Gastroesophageal sphincter (tissue), 3 donors: ENCODE measurements at regions not wholly inside any gene's neighbourhood (a gene's known extent, or its start where the extent isn't known, plus 50 kb on each side); places are given as distances from the start of the nearest gene placed in this dataset.

Source experiments
- POLR2A ChIP-seq, 2 donors: fragments of 450-650 bp; IDR thresholded peaks; one replicate each; pipeline ENCODE4 v1.6.1; 2017; ENCODE audit warnings: antibody characterized with exemption in 2 of 2, mild to moderate bottlenecking in 2 of 2, moderate library complexity in 1 of 2
- POLR2AphosphoS5 ChIP-seq: sonication (generic); formaldehyde crosslinking; IDR thresholded peaks from one replicate; pipeline ENCODE4 v1.6.1; 2017; ENCODE audit warnings: antibody characterized with exemption
- TF ChIP-seq, protein P1 (sequence below), 4 experiments: fragments of 200-600 bp in 2 of 4; fragments of 450-650 bp in 2 of 4; sonication (generic) in 1 of 4; IDR thresholded peaks; one replicate each; pipeline ENCODE4 v1.5.1; 2017 to 2019; ENCODE audit warnings: antibody characterized with exemption in 4 of 4, mild to moderate bottlenecking in 2 of 4, moderate library complexity in 2 of 4

DNA sequence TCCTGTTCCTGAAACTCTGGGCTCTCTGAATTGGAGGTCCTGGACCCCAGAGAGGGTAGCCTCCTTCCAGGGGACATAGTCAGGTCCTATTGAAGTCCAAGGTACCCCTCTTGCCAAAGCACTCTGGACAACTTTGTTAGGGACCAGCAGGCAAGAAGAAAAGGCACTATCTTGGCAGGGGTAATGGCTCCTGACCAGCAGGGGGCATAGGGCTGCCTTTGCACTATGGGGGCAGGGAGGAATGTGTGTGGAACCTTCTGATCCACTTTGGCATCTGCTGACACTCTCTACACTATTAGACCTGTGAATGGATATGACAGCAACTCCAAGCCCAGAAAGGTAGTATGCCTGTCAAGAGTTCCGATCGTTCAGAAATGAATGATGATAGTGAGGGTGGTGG, 179.0 kb upstream of the CD180 start:
- TF ChIP-seq, protein P1, sequence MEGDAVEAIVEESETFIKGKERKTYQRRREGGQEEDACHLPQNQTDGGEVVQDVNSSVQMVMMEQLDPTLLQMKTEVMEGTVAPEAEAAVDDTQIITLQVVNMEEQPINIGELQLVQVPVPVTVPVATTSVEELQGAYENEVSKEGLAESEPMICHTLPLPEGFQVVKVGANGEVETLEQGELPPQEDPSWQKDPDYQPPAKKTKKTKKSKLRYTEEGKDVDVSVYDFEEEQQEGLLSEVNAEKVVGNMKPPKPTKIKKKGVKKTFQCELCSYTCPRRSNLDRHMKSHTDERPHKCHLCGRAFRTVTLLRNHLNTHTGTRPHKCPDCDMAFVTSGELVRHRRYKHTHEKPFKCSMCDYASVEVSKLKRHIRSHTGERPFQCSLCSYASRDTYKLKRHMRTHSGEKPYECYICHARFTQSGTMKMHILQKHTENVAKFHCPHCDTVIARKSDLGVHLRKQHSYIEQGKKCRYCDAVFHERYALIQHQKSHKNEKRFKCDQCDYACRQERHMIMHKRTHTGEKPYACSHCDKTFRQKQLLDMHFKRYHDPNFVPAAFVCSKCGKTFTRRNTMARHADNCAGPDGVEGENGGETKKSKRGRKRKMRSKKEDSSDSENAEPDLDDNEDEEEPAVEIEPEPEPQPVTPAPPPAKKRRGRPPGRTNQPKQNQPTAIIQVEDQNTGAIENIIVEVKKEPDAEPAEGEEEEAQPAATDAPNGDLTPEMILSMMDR (IDR thresholded peaks at IDR 0.05): no peak
- TF ChIP-seq POLR2A (IDR thresholded peaks at IDR 0.05) (no peak), POLR2AphosphoS5 (no peak)
